ENCODE measurements at regions not wholly inside any gene's neighbourhood (a gene's known extent, or its start where the extent isn't known, plus 50 kb on each side); places are given as distances from the start of the nearest gene placed in this dataset.

- TF ChIP-seq CTCF (IDR thresholded peaks at IDR 0.05) (no peak), POLR2A (IDR thresholded peaks at IDR 0.05) (no peak)
Observed at GRCh38 chr6:43983632-43984031, 143.6 kb downstream of the MRPL14 start.
